ENCODE measurements at regions not wholly inside any gene's neighbourhood (a gene's known extent, or its start where the extent isn't known, plus 50 kb on each side); places are given as distances from the start of the nearest gene placed in this dataset.

- no peaks in the 10 kb centered on the region for H3K9me2 ChIP-seq (ENCODE audit: insufficient read depth, low read length)
- TF ChIP-seq POLR2AphosphoS5 (IDR thresholded peaks at IDR 0.05) (no peak), RAD21 (conservative IDR thresholded peaks at IDR 0.05) (no peak), REST (IDR thresholded peaks at IDR 0.05; ENCODE audit: borderline replicate concordance) (no peak), EP300 (conservative IDR thresholded peaks at IDR 0.05; ENCODE audit: poor library complexity, severe bottlenecking) (no peak), SMC3 (conservative IDR thresholded peaks at IDR 0.05; ENCODE audit: poor library complexity) (no peak), MXI1 (conservative IDR thresholded peaks at IDR 0.05; ENCODE audit: poor library complexity, severe bottlenecking) (no peak), CTCF (IDR thresholded peaks at IDR 0.05; ENCODE audit: poor library complexity, severe bottlenecking) (no peak), TAF1 (IDR thresholded peaks at IDR 0.05; ENCODE audit: low read depth) (no peak), EZH2 (IDR thresholded peaks at IDR 0.05; ENCODE audit: borderline replicate concordance, insufficient read depth, low read length, poor library complexity, severe bottlenecking) (no peak)
- no peaks in the 10 kb centered on the region for H3K36me3 ChIP-seq (ENCODE audit: insufficient read depth, low read length)
- no peaks in the 10 kb centered on the region for H3K9me3 ChIP-seq (ENCODE audit: low read length)
- no peak overlapping the region for H2AFZ ChIP-seq (ENCODE audit: low read depth, low read length)
- H4K20me1 ChIP-seq (ENCODE audit: insufficient read depth) = no peaks in the 10 kb centered on the region
- H3K27ac ChIP-seq (ENCODE audit: low read length) = no peak overlapping the region
- no peaks in the 10 kb centered on the region for H3K79me2 ChIP-seq (replicated peaks; ENCODE audit: insufficient read depth, low read length)
- H3F3A ChIP-seq (ENCODE audit: insufficient read depth, low read length, poor library complexity, severe bottlenecking) = no peaks in the 10 kb centered on the region
- H3K9ac ChIP-seq (ENCODE audit: low read length) = no peak overlapping the region
- no peak overlapping the region for H3K4me3 ChIP-seq (ENCODE audit: low read length)
- no peaks in the 10 kb centered on the region for H3K27me3 ChIP-seq (ENCODE audit: insufficient read depth, low read depth, low read length)
- H3K4me2 ChIP-seq (ENCODE audit: low read length) = no peak overlapping the region
These were observed 948.2 kb downstream of the EPHA3 start for GRCh38 chr3:90055666-90056065.

GRCh38 chr3:90056281-90057032 is 949.0 kb downstream of the EPHA3 start:
- H2AFZ ChIP-seq (ENCODE audit: low read depth, low read length) = no peak overlapping the region
- H3K4me3 ChIP-seq (ENCODE audit: low read length) = no peak overlapping the region
- H3K27ac ChIP-seq (ENCODE audit: low read length) = no peak overlapping the region

More at GRCh38 chr3:90056281-90057032, 949.0 kb downstream of the EPHA3 start:
- Histone ChIP-seq H3K4me2 (ENCODE audit: low read length) (no peak overlapping the region), H3K79me2 (replicated peaks; ENCODE audit: insufficient read depth, low read length) (no peaks in the 10 kb centered on the region), H3K36me3 (ENCODE audit: insufficient read depth, low read length) (no peaks in the 10 kb centered on the region), H3K27me3 (ENCODE audit: insufficient read depth, low read depth, low read length) (no peaks in the 10 kb centered on the region), H4K20me1 (ENCODE audit: insufficient read depth) (no peaks in the 10 kb centered on the region), H3F3A (ENCODE audit: insufficient read depth, low read length, poor library complexity, severe bottlenecking) (no peaks in the 10 kb centered on the region), H3K9ac (ENCODE audit: low read length) (no peak overlapping the region), H3K9me3 (ENCODE audit: low read length) (no peaks in the 10 kb centered on the region), H3K9me2 (ENCODE audit: insufficient read depth, low read length) (no peaks in the 10 kb centered on the region)
- no peak for TF ChIP-seq CTCF (IDR thresholded peaks at IDR 0.05; ENCODE audit: poor library complexity, severe bottlenecking)
- no peak for TF ChIP-seq REST (IDR thresholded peaks at IDR 0.05; ENCODE audit: borderline replicate concordance)
- TF ChIP-seq RAD21 (conservative IDR thresholded peaks at IDR 0.05) = no peak
- TF ChIP-seq MXI1 (conservative IDR thresholded peaks at IDR 0.05; ENCODE audit: poor library complexity, severe bottlenecking) = no peak
- TF ChIP-seq EP300 (conservative IDR thresholded peaks at IDR 0.05; ENCODE audit: poor library complexity, severe bottlenecking) = no peak
- no peak for TF ChIP-seq EZH2 (IDR thresholded peaks at IDR 0.05; ENCODE audit: borderline replicate concordance, insufficient read depth, low read length, poor library complexity, severe bottlenecking)
- TF ChIP-seq POLR2AphosphoS5 (IDR thresholded peaks at IDR 0.05) = no peak
- TF ChIP-seq TAF1 (IDR thresholded peaks at IDR 0.05; ENCODE audit: low read depth) = no peak
- no peak for TF ChIP-seq SMC3 (conservative IDR thresholded peaks at IDR 0.05; ENCODE audit: poor library complexity)
